ENCODE measurements at regions not wholly inside any gene's neighbourhood (a gene's known extent, or its start where the extent isn't known, plus 50 kb on each side); places are given as distances from the start of the nearest gene placed in this dataset.
A peak's percentile ranks its signal among the peaks of the same experiment; 100 is the strongest.
"Not testable (repeated sequence)": the region's sequence is repeated elsewhere in the genome, so short reads cannot be mapped to it uniquely, and the experiment has no call there.

DNA sequence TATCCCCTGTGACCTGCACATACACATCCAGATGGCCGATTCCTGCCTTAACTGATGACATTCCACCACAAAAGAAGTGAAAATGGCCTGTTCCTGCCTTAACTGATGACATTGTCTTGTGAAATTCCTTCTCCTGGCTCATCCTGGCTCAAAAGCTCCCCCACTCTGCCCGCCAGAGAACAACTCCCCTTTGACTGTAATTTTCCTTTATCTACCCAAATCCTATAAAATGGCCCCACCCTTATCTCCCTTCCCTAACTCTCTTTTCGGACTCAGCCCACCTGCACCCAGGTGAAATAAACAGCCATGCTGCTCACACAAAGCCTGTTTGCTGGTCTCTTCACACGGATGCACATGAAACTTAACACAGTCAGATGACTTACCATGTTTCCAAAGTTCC lies 403.8 kb downstream of the TBC1D32 start:
- not testable (repeated sequence) for DNase-seq

DNA sequence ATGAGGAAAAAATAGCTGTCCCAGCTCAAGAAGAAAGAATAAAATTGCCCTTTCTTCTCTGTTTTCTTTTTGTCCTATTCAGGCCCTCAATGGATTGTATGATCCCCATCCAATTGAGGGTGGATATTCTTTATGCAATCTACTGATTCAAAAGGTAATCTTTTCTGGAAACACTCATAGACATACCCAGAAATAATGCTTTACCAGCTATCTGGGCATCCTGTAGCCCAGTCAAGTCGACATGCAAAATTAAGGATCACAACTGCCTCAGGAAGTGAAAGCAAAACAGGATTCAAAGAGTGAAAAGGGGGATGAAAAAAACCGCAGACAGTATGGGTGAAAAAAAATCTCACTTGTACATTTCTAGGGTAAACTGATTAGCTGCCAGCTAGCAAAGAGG lies 410.1 kb downstream of the TBC1D32 start:
- no peak for DNase-seq

DNA sequence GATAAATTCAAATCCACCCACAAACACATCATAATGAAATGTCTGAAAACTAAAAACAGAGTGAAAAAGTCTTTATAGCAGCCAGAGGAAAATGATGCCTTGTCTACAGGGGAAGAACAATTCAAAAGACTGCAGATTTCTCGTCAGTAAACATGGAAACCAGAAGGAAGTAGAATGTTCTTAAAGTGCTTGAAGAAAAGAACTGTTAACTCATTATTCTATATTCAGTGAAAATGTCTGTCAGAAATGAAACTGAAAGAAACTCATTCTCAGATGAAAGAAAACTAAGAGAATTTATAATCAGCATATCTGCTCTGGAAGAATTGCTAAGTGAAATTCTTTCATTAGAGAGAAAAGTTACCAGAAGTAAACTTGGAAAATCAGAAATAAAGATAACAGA lies 416.1 kb downstream of the TBC1D32 start:
- DNase-seq, result no peak

DNA sequence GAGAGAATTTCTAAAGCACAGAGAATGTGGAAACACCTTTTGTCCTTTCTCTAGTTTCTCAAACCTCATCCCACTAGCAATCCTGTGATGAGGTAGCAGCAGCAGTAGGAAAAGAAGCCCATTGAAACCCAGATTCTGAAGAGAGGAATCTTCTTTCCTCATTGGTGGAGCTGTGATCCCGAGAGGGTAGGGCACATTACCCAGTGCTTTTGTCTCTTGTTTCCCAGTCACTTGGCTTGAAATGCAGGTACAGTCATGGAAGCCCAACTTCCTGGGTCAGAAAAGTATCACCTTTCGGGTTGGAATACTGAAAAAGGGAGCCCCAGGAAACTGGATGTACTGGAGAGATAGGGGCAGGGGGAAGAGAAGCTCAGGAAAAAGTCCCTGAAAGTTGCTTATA lies 417.4 kb downstream of the TBC1D32 start:
- DNase-seq, result no peak

DNA sequence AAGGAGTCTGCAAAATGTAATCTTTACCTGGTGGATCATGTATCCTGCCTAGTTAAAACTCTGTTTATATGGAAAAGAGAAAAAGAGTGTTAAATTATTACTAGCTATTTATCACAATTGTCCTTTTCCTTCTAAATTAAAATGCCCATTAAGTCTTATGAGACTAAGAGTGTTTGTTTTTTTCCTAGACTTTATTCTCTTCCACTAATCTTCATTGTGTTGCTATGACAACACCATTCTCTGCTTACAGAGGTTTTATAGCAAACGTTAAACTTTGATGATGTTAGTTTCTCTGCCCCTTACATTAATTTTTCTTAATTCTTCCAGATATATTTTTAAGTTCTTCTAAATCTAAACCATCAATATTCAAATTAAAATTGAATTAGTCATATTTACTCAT lies 420.8 kb downstream of the TBC1D32 start:
- no peak for DNase-seq

DNA sequence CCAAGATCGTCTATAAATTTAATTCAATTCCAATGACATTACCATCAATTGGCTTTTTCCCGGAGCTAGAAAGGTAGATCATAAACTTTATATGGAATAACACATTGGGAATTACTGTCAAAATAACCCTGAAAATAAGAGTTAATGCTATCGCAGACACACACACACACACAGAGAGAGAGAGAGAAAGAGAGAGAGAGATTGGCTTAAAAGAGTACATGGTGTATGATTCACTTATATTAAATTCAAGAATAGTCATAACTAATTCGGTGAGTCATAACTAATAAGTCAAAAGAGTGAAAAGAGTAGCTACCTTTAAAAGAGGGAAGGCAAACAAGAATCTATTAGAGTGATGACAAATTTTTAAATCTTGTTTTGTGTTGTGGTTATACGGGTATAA lies 425.5 kb downstream of the TBC1D32 start:
- no peak for DNase-seq

DNA sequence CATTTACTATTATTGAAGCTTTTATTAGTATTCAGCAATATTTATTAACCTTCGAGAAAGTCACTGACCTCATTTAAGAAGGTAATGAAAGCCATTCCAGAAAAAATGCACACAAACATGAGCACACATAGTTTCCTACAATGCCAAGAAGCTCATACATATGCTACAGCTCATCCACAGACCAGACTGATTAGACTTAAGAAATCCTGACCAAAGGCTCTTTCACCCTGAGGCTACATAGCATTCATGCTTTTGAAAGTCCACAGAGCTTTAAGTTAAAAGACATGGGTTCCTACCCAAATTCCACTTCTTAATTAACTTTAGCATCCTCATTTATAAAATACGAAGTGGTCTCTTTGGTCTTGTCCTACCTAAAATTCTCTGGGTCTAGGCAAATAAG lies 430.4 kb downstream of the TBC1D32 start:
- DNase-seq, result no peak

DNA sequence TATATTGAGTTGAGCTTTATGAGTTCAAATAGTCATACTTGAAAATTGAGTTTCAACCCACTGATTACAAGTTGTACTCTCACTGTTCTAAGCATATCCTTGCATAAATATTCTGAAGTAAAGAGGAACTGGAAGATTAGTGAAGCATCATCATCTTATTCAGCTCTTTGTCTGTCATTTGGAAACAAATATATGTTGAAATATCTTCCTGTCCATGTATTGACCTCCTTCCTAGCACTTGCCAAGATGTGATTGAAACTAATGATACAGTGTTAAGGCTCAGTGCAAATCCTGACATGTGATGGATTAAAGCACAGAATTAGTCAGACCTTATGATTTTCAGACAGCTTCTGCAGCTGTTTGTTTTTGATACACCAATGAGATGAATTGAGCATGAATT lies 434.3 kb downstream of the TBC1D32 start:
- DNase-seq, result no peak

DNA sequence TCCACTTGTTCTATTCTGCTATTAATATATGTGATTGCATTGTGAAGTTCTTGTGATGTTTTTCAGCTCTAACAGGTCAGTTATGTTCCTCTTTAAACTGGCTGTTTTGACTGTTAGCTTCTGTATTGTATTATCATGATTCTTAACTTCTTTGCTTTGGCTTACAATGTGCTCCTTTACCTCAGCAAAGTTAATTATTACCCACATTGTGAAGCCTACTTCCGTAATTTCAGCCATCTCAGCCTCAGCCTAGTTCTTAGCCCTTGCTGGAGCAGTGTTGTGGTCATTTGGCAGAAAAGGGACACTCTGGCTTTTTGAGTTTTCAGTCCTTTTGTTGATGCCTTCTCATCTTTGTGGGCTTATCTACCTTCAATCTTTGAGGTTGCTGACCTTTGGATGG lies 440.2 kb downstream of the TBC1D32 start:
- no peak for DNase-seq

DNA sequence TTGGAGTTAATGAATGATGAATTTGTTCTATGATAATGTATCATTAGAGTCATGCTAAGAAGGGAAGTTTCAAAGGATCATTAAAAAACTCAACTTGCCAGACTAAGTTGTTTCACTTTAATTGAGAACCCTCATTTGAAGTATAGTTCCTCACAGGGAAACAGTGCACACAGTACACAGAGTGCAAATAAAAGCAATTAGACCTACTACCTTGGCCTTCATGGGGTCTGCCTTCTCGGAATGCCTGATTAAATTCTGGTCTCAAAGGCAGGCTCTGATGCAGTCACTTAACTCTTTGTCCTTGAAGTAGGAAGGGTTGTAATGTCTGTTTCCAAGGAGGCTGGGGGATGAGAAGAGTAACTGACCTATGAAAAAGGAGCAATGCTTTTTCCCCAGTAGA lies 457.3 kb downstream of the TBC1D32 start:
- no peak for DNase-seq

DNA sequence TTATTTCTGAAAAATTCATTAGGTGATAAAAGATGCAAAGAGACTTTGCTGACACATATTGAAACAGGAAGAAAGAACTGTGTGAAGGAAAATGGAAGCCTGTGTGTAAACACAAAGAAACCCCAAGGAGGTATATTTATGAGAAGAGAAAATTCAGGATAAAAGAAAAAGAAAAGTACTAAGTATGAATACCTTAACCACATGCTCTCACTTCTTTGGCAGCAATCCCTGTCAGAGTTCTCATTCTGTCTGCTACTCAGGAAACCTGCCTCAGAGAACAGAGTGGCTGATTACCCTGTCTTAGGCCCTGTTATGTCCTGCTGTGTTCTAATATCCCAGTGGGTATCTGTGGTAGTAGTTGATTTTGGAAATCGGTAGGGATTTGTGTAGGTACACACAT lies 457.9 kb downstream of the TBC1D32 start:
- no peak for DNase-seq

DNA sequence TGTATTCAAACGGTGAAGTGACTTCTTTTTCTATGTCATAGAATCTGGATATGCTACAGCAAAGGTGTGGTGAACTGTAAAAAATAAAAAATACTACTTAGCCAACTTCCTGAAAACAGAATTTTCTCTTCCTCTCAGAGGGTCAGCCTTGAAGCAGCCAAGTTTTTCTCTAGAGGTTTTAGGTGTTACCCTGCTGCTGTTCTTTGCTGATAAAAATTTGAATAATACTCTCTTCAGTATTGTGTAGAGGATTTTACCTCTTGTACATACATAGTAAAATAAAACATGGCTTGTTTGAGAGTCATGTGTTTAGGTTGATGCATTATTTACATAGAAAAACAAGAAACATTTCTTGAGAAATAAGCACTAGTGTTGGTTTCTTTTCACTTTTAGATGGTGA lies 458.4 kb downstream of the TBC1D32 start:
- no peak for DNase-seq

DNA sequence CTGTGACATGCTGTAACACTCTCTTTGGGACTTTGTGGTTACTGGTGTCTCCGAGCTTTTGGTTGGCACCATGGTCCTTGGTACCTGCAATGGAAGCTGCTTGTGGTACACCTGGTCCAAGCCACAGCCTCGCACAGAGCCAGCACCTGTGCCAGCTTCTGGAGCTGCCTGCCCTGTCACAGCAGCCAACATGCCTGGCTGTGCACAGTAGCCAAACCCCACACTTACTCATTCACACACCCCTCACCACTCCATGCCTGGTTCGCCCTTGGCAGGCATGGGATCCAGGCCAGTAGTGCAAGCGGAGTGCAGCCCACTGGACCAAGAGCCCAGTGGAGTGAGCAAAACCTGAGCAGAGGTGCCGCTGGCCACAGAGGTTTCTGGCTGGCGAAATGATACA lies 459.9 kb downstream of the TBC1D32 start:
- DNase-seq, result no peak

DNA sequence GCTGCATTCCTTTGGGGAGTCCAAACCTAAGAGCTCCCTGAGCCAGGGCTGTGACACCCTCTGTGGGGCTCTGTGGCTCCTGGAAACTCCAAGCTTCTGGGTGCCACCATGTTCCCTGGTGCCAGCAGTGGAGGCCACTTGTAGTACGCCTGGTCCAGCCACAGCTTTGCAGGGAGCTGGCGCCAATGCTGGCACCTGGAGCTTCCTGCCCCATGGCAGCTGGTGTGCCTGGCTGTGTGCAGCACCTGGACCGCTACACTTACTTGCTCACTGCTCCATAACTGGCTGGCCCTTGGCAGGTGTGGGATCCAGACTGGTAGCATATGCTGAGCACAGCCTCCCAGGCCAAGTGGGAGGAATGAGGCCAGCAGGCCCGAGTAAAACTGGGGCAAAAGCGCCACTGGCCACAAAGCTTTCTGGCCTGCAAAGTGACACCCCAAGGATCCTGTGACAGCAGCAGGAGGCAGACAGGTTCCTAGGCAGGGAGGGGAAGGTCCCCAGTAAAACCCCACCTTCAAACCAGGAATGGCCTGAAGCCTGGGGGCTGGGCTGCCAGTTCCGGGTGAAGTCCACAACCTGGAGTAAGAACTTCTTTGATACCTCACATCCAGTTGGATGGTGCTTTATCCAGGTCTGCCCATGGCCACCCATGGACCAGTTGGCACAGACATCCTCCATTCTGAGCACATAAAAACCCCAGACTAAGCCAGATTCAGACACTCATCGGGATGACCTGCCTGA lies 461.0 kb downstream of the TBC1D32 start:
- DNase-seq, result no peak

DNA sequence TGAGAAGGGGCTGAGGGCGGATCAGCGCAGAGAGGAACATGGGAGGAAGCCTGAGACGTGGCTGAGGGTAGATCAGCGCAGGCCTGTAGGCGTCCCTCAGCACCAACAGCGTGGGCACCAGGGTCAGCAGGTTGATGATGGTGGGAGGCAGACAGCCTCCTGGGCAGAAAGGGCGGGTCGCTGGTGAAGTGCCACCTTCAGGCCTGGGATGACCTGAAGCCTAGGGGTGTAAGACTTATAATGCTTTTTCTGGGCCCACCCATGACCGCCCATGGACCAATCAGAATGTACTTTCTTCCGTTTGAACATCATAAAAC lies 462.1 kb downstream of the TBC1D32 start:
- no peak for DNase-seq

DNA sequence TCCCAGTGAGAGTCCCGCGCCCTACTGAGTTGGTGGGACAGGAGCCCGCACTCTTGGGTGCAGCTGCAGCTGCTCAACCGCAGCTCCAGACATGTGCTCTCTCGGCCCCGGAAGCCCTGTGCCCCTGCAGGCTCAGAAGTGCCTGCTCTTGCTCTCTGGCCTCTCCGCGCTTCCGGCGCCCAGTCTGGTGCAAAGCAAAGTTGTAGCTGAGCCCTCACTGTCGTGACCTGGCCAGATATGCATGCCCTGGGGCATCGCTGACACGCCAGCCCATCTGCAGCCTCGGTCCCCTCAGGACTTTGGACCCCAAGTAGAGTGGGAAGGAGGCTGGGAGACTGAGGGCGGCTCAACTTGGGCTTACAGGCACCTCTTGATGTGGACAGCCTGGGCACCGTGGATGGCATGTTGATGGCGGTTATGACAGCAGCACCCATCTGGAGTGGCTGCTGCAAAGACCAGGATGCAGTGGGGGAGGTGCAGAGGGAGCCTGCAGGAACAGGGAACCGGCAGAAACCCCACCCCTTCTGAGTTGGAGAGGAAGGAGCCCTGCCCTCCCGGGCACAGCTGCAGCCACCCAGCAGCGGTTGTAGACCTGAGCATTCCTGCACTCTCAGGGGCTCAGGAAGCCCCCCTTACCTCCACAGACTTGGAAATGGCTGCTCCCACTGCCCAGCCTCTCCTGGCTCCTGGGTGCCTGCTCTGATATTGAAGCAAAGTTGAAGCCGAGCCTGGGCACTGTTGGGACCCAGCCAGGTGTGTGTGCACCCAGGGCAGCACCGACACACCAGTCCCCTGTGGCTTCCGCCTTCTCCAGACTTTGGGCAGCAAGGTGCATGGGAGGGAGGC lies 462.6 kb downstream of the TBC1D32 start:
- DNase-seq, result no peak

DNA sequence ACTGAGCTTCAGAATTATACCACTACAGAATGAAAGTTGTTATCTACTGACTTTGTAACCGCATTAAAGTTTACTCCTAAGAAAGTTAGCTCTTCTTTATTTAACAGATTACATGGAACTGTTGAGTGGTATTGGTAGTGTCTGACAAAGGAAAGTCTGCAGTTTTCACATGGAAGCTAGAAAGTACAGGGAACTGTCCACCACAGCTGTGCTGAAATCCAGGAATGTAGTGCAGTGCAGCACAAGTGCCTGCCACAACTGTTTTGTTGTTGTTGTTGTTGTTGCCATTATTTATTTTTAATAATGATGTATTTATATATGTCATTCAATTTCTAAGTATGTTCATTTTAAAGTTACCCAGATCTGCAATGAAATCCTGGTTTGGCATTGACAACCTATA lies 464.9 kb downstream of the TBC1D32 start:
- no peak for DNase-seq

DNA sequence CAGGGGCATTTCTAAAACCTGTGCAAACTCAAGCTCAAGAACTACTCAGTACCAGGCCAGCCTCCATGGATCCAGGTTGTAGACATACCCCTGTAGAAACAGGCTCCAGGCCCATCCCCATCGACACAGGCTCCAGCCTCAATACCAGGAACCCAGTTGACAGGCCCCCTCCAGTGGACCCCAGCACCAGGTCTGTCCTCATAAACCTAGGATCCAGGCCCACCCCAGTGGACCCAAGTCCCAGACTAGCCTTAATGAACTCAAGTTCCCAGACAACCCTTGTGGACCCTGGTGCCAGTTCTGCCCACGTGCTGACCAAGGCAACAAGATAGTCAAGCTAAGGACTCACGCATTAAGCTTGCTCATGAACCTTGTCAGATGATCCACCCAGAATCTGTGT lies 476.9 kb downstream of the TBC1D32 start:
- DNase-seq, result no peak

DNA sequence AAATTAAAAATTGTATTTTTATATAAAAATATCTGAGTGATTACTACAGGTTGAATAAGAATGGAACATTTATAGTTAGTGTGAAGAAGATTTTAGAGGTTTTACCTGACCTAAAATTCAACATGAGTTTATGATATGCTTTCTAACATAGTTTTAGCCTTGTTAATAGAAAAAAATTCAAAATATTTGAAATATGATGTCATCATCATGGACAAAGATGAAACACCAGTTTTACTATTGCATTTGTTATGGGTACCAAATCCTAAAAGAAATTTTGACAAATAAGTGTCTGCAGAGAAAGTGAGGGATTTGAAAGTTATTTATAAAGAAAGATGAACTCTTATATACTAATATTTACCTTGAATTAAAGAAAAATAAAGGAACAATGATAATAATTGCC lies 479.7 kb downstream of the TBC1D32 start:
- no peak for DNase-seq

DNA sequence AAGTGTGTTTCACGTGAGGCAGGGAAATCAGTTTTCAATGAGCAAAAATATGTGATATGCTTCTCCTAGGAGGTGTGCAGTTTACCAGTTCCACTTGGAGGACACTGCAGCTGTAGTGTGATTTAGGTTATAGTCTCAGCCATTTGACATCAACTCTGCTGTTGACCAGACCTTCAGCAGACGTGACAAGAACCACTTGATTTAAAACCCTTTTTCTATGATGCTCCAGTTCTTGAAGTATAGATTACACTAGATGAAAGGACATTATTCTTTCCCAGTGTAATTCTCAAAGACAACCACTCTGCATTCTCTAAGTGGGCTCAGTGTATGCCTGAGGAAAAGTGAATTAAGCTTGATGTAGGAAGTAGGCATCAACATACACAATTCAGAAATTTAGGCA lies 480.8 kb downstream of the TBC1D32 start:
- DNase-seq, result no peak

DNA sequence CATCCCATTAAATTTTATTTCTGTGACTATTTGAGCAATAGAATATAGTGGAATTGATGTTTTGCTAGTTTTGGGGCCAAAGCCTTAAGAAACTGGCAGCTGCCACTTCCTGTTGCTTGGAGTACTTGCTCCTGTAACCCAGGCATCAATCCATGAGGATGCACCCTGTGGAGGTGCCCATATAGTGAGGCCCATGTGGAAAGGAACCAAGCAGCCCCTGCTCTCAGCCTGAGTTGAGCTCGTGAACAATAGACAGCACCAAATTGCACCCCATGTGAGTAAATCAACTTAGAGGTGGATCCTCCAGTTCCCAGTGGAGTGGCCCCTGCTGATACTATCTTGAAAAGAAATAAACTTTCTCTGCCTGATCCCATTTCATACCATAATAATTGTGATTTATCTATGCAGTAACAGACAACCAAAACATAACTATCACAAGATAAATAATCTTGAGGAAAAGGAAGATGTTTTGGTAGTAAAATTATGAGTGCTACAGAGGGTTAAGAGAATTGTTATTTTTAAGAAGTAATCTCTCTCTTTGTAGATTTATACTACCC lies 481.9 kb downstream of the TBC1D32 start:
- DNase-seq, result no peak

DNA sequence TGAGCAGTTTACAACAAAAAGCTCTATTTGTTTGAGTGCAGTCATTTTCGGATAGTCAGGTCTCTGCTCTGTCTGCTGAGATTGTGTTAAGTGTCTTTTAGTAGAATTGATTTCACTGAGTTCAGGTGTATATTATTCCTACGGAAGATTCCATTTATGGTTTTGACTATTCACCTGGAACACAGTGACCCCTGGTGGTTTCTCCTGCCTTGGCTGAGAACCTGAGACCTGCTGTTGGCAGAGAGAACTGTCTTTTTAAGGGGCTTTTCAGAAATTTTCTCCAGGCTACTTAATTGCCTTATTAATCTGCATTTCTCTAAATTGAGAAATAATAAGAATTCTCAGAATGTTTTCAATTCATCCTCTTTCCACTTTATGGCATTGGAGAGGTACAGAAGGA lies 508.0 kb downstream of the TBC1D32 start:
- peak in 3 of 51 donors; percentile 1 to 8 (median 1) for DNase-seq

DNA sequence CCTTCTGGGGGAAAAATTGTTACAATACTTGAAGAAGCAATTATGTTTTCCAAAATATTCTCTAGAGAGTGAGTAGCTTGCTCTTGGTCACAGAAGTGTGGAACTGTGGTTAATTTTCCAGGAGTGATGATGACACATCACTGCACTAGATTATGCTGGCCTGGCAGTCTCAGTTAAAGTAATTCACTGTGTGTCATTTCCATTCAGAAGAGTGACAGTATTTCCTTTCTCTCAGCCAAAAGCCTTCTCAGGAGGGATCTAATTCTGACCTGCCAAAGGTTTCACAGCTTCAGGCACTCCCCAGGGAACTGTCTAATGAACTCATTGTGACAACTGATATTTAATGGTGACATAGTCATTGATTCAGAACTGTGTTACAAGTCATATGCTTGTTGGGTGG lies 517.5 kb downstream of the TBC1D32 start:
- DNase-seq, result no peak
